ENCODE measurements at regions not wholly inside any gene's neighbourhood (a gene's known extent, or its start where the extent isn't known, plus 50 kb on each side); places are given as distances from the start of the nearest gene placed in this dataset.
"Not testable (repeated sequence)": the region's sequence is repeated elsewhere in the genome, so short reads cannot be mapped to it uniquely, and the experiment has no call there.

GRCh38 chr12:127964717-127965116 lies 302.3 kb upstream of the TMEM132C start:
- Mint-ChIP-seq H3K27ac (no peak overlapping the region), H3K4me1 (no peaks in the 10 kb centered on the region), H3K27me3 (no peaks in the 10 kb centered on the region), H3K4me3 (no peak overlapping the region), H3K9me3 (peaks cover 20 to 25% of the 10 kb centered on the region in 2 donors)
- no peak for ATAC-seq
- no peak for DNase-seq

DNA sequence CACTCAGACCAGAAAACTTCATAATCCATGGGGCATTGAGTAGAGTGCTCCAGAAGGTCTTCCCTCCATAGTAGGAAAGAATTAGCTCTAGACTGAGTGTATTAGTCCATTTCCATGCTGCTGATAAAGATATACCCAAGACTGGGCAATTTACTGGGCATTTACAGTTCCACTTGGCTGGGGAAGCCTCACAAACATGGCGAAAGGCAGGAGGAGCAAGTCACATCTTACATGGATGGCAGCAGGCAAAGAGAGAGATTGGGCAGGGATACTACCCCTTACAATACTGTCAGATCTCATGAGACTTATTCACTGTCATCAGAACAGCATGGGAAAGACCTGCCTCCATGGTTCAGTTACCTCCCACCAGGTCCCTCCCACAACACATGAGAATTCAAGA lies 300.6 kb upstream of the TMEM132C start:
- DNase-seq (no peak), ATAC-seq (no peak)
- Mint-ChIP-seq H3K9me3 (peaks cover 20 to 25% of the 10 kb centered on the region in 2 donors), H3K4me3 (no peak overlapping the region), H3K27me3 (no peaks in the 10 kb centered on the region), H3K4me1 (no peaks in the 10 kb centered on the region), H3K27ac (no peak overlapping the region)

DNA sequence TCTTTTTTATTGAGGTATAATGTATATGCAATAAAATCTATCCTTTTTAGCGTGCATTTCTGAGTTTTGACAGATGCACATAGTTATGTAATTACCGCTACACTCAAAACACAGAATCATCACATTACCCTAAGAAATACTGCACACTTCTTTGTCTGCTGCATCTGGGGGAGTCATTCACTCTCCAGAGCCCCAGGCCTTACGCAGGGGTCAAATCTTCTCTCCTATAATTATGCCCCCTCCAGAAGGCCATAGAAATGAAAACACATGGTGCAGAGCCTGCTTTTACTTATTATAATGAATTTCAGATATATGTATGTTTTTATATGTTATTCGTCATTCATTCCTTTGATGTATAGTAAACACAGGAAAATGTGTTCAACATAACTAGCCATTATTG lies 296.5 kb upstream of the TMEM132C start:
- H3K4me3 Mint-ChIP-seq: no peak overlapping the region
- peaks cover 16 to 39% of the 10 kb centered on the region in 2 donors for H3K9me3 Mint-ChIP-seq
- no peaks in the 10 kb centered on the region for H3K4me1 Mint-ChIP-seq
- H3K27me3 Mint-ChIP-seq: no peaks in the 10 kb centered on the region
- H3K27ac Mint-ChIP-seq: no peak overlapping the region
- no peak for DNase-seq
- ATAC-seq: no peak

GRCh38 chr12:127980585-127980984 lies 286.4 kb upstream of the TMEM132C start:
- Mint-ChIP-seq H3K4me1 (no peaks in the 10 kb centered on the region), H3K4me3 (no peak overlapping the region), H3K9me3 (peaks cover 15 to 30% of the 10 kb centered on the region in 2 donors), H3K27ac (no peak overlapping the region), H3K27me3 (no peaks in the 10 kb centered on the region)
- no peak for DNase-seq
- ATAC-seq: no peak

DNA sequence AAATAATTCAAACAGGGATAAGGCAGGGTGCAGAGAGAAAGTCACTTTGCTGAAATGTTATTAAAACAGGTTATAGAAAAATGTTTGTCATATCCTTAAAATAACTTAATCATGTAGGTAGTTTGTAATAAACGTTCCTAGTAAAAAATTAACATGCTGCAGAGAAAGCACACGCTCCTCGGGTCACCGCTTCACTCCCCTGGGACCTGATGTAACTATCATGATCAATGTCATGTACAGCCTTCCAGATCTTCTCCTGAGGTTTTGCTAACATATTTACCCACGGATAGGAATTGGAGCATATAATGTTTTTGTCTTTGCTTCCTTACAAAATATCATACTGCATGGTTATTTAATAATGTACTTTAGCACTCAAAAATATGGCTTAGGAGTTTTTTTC lies 285.1 kb upstream of the TMEM132C start:
- Mint-ChIP-seq H3K9me3 (peaks cover 14 to 20% of the 10 kb centered on the region in 2 donors), H3K27ac (no peak overlapping the region), H3K27me3 (no peaks in the 10 kb centered on the region), H3K4me3 (no peak overlapping the region), H3K4me1 (no peaks in the 10 kb centered on the region)
- no peak for DNase-seq
- no peak for ATAC-seq

GRCh38 chr12:127983213-127983791 lies 283.7 kb upstream of the TMEM132C start:
- not testable (repeated sequence) for H3K27ac Mint-ChIP-seq, ATAC-seq, H3K9me3 Mint-ChIP-seq, DNase-seq, H3K4me3 Mint-ChIP-seq, H3K4me1 Mint-ChIP-seq, H3K27me3 Mint-ChIP-seq

GRCh38 chr12:127984386-127985055 lies 282.4 kb upstream of the TMEM132C start:
- no peak for DNase-seq
- Mint-ChIP-seq H3K9me3 (peaks cover 4 to 10% of the 10 kb centered on the region in 2 donors), H3K27me3 (no peaks in the 10 kb centered on the region), H3K4me3 (no peak overlapping the region), H3K4me1 (no peaks in the 10 kb centered on the region), H3K27ac (no peak overlapping the region)
- no peak for ATAC-seq

GRCh38 chr12:127987199-127987901 lies 279.6 kb upstream of the TMEM132C start:
- DNase-seq (no peak), ATAC-seq (no peak)
- Mint-ChIP-seq H3K4me3 (no peak overlapping the region), H3K27me3 (no peaks in the 10 kb centered on the region), H3K9me3 (peaks cover 0 to 10% of the 10 kb centered on the region in 2 donors), H3K27ac (no peak overlapping the region), H3K4me1 (no peaks in the 10 kb centered on the region)

GRCh38 chr12:127991485-127991884 lies 275.5 kb upstream of the TMEM132C start:
- H3K9me3 Mint-ChIP-seq: peaks cover 8 to 12% of the 10 kb centered on the region in 2 donors

GRCh38 chr12:127998988-127999387 lies 268.0 kb upstream of the TMEM132C start:
- Mint-ChIP-seq H3K27me3 (no peaks in the 10 kb centered on the region), H3K4me1 (no peaks in the 10 kb centered on the region), H3K27ac (no peak overlapping the region)

More at GRCh38 chr12:127991485-127991884, 275.5 kb upstream of the TMEM132C start:
- ATAC-seq (no peak), DNase-seq (no peak)
- no peak overlapping the region for H3K27ac Mint-ChIP-seq
- H3K27me3 Mint-ChIP-seq: no peaks in the 10 kb centered on the region
- H3K4me1 Mint-ChIP-seq: no peaks in the 10 kb centered on the region
- H3K4me3 Mint-ChIP-seq: no peak overlapping the region

GRCh38 chr12:128004383-128004938 lies 262.5 kb upstream of the TMEM132C start:
- ATAC-seq (no peak), DNase-seq (no peak)
- Mint-ChIP-seq H3K4me3 (no peak overlapping the region), H3K27ac (no peak overlapping the region), H3K9me3 (peaks cover 6 to 20% of the 10 kb centered on the region in 2 donors), H3K4me1 (no peaks in the 10 kb centered on the region), H3K27me3 (no peaks in the 10 kb centered on the region)

More at GRCh38 chr12:127998988-127999387, 268.0 kb upstream of the TMEM132C start:
- no peak overlapping the region for H3K4me3 Mint-ChIP-seq
- peaks cover 7 to 24% of the 10 kb centered on the region in 2 donors for H3K9me3 Mint-ChIP-seq
- ATAC-seq: no peak
- no peak for DNase-seq

DNA sequence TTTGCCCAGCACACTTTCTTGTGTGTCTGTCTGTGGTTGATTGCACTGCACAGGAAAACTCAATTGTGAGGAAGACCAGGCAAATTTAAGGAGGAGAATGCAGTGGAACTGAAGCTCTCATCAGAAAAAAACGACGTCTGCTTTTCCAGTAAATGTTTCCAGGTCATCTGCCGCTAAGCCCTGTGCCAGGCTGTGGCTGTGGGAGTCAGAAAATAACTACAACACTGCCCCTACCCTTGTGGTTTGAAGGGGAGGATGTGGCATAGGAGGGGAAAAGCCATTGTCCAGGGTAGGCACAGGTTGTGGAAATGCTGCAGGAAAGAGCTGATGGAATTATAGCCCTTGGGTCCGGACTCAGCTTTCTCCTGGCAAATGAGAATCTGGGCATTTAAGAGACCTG lies 259.7 kb upstream of the TMEM132C start:
- DNase-seq (no peak), ATAC-seq (no peak)
- H3K4me1 Mint-ChIP-seq: no peaks in the 10 kb centered on the region
- no peaks in the 10 kb centered on the region for H3K27me3 Mint-ChIP-seq
- H3K27ac Mint-ChIP-seq: no peak overlapping the region
- H3K9me3 Mint-ChIP-seq: peaks cover 0 to 8% of the 10 kb centered on the region in 2 donors
- H3K4me3 Mint-ChIP-seq: no peak overlapping the region

GRCh38 chr12:128008341-128008740 lies 258.6 kb upstream of the TMEM132C start:
- ATAC-seq: no peak
- no peak overlapping the region for H3K4me3 Mint-ChIP-seq
- peaks cover 0 to 1% of the 10 kb centered on the region in 2 donors for H3K9me3 Mint-ChIP-seq
- DNase-seq: no peak
- no peaks in the 10 kb centered on the region for H3K4me1 Mint-ChIP-seq
- H3K27me3 Mint-ChIP-seq: no peaks in the 10 kb centered on the region
- no peak overlapping the region for H3K27ac Mint-ChIP-seq

- peaks cover 0 to 7% of the 10 kb centered on the region in 2 donors for H3K9me3 Mint-ChIP-seq
- DNase-seq: no peak
- H3K4me1 Mint-ChIP-seq: no peaks in the 10 kb centered on the region
- no peaks in the 10 kb centered on the region for H3K27me3 Mint-ChIP-seq
- no peak for ATAC-seq
- no peak overlapping the region for H3K4me3 Mint-ChIP-seq
- H3K27ac Mint-ChIP-seq: no peak overlapping the region
Observed at GRCh38 chr12:128009108-128009507, 257.9 kb upstream of the TMEM132C start.

DNA sequence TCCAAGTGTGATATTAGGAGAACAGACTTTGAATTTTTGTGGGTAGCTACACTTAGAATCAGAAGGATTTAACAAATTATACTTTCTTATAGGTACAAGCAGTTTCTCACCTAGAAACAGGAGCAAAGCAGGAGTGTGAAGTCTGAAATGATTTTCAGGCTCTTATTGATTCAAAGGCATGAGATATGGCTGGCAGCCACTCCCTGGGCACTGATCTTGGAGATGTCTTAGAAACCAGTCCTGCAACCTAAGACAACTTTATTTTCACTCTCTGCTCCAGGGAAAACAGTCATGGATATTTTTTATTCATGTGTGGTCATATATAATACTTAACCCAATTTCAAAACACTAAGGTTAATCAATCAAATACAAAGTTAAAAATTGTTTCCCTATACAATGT lies 254.9 kb upstream of the TMEM132C start:
- H3K4me1 Mint-ChIP-seq: no peaks in the 10 kb centered on the region
- peaks cover 0 to 7% of the 10 kb centered on the region in 2 donors for H3K9me3 Mint-ChIP-seq
- ATAC-seq (no peak), DNase-seq (no peak)
- no peak overlapping the region for H3K4me3 Mint-ChIP-seq
- no peaks in the 10 kb centered on the region for H3K27me3 Mint-ChIP-seq
- no peak overlapping the region for H3K27ac Mint-ChIP-seq

GRCh38 chr12:128015276-128015675 lies 251.7 kb upstream of the TMEM132C start:
- Mint-ChIP-seq H3K4me3 (no peak overlapping the region), H3K27ac (no peak overlapping the region), H3K27me3 (no peaks in the 10 kb centered on the region), H3K9me3 (peaks cover 0 to 16% of the 10 kb centered on the region in 2 donors), H3K4me1 (no peaks in the 10 kb centered on the region)
- DNase-seq (no peak), ATAC-seq (no peak)
